Endometrium (tissue), 2 donors: ENCODE measurements at regions not wholly inside any gene's neighbourhood (a gene's known extent, or its start where the extent isn't known, plus 50 kb on each side); places are given as distances from the start of the nearest gene placed in this dataset.
"Not testable (repeated sequence)": the region's sequence is repeated elsewhere in the genome, so short reads cannot be mapped to it uniquely, and the experiment has no call there.

Experiments
- FAIRE-seq: peaks from 2 replicates; lab custom pipeline; 2012; peaks lifted over from hg19 to GRCh38; lab: Jason Lieb, UNC
- donor health status: control.
- donor health status: control.

GRCh38 chr20:7171911-7172310 is 404.4 kb downstream of the BMP2 start:
- no peak for FAIRE-seq

- no peak for FAIRE-seq
Measured at GRCh38 chr20:7174554-7174953, 407.1 kb downstream of the BMP2 start.

GRCh38 chr20:7175827-7176226 is 408.3 kb downstream of the BMP2 start:
- FAIRE-seq, result not testable (repeated sequence)

GRCh38 chr20:7178004-7178403 is 410.5 kb downstream of the BMP2 start:
- no peak for FAIRE-seq

- no peak for FAIRE-seq
Measured at GRCh38 chr20:7180256-7181045, 413.0 kb downstream of the BMP2 start.

- no peak for FAIRE-seq
Measured at GRCh38 chr20:7189231-7189630, 421.7 kb downstream of the BMP2 start.

GRCh38 chr20:7193681-7194080 is 426.2 kb downstream of the BMP2 start:
- no peak for FAIRE-seq

- FAIRE-seq, result no peak
Measured at GRCh38 chr20:7195704-7196103, 428.2 kb downstream of the BMP2 start.

GRCh38 chr20:7196481-7196880 is 429.0 kb downstream of the BMP2 start:
- FAIRE-seq, result no peak

- FAIRE-seq, result no peak
Measured at GRCh38 chr20:7199861-7200260, 432.4 kb downstream of the BMP2 start.

- FAIRE-seq, result no peak
Measured at GRCh38 chr20:7207186-7207798, 439.8 kb downstream of the BMP2 start.

- FAIRE-seq, result no peak
Measured at GRCh38 chr20:7210910-7211309, 443.4 kb downstream of the BMP2 start.

- FAIRE-seq, result no peak
Measured at GRCh38 chr20:7214081-7214740, 446.7 kb downstream of the BMP2 start.

- FAIRE-seq, result no peak
Measured at GRCh38 chr20:7217606-7218005, 450.1 kb downstream of the BMP2 start.

GRCh38 chr20:7220755-7221154 is 453.3 kb downstream of the BMP2 start:
- no peak for FAIRE-seq

GRCh38 chr20:7226156-7226555 is 458.7 kb downstream of the BMP2 start:
- no peak for FAIRE-seq

- FAIRE-seq, result no peak
Measured at GRCh38 chr20:7231303-7231702, 463.8 kb downstream of the BMP2 start.

GRCh38 chr20:7232796-7233195 is 465.3 kb downstream of the BMP2 start:
- FAIRE-seq, result no peak

- no peak for FAIRE-seq
Measured at GRCh38 chr20:7237251-7237650, 469.8 kb downstream of the BMP2 start.

- FAIRE-seq, result no peak
Measured at GRCh38 chr20:7240490-7240889, 473.0 kb downstream of the BMP2 start.

GRCh38 chr20:7248281-7249201 is 481.1 kb downstream of the BMP2 start:
- no peak for FAIRE-seq

GRCh38 chr20:7250337-7250736 is 482.9 kb downstream of the BMP2 start:
- no peak for FAIRE-seq
